HG03066 (cell line): ENCODE measurements at regions not wholly inside any gene's neighbourhood (a gene's known extent, or its start where the extent isn't known, plus 50 kb on each side); places are given as distances from the start of the nearest gene placed in this dataset.
A peak's percentile ranks its signal among the peaks of the same experiment; 100 is the strongest.

ENCODE experiments used
- ATAC-seq: cut with Tn5 transposase; IDR thresholded peaks from one replicate; pipeline ENCODE4 v1.9.1; 2021; ENCODE audit warnings: low read depth; ENCODE audit not compliant: unreplicated experiment

- no peak for ATAC-seq
These were observed 57.9 kb upstream of the SLC5A9 start for GRCh38 chr1:48164571-48164970.

- ATAC-seq: no peak
These were observed 61.9 kb upstream of the SLC5A9 start for GRCh38 chr1:48160486-48161132.

- ATAC-seq: no peak
These were observed 83.2 kb upstream of the SLC5A9 start for GRCh38 chr1:48139275-48139674.

GRCh38 chr1:48127735-48128685 lies 94.5 kb upstream of the SLC5A9 start:
- no peak for ATAC-seq

- ATAC-seq: no peak
These were observed 98.9 kb upstream of the SLC5A9 start for GRCh38 chr1:48123647-48124046.

- ATAC-seq: no peak
These were observed 100.6 kb upstream of the SLC5A9 start for GRCh38 chr1:48121955-48122354.

GRCh38 chr1:48120621-48121020 lies 101.9 kb upstream of the SLC5A9 start:
- ATAC-seq: no peak

GRCh38 chr1:48115835-48116234 lies 106.7 kb upstream of the SLC5A9 start:
- ATAC-seq: no peak

GRCh38 chr1:48114596-48115382 lies 107.7 kb upstream of the SLC5A9 start:
- no peak for ATAC-seq

GRCh38 chr1:48109390-48110013 lies 112.3 kb upstream of the TRABD2B start:
- ATAC-seq: no peak

GRCh38 chr1:48107516-48107915 lies 110.3 kb upstream of the TRABD2B start:
- no peak for ATAC-seq

- ATAC-seq: no peak
These were observed 108.9 kb upstream of the TRABD2B start for GRCh38 chr1:48106049-48106448.

- ATAC-seq: no peak
These were observed 108.0 kb upstream of the TRABD2B start for GRCh38 chr1:48105165-48105564.

- no peak for ATAC-seq
These were observed 106.3 kb upstream of the TRABD2B start for GRCh38 chr1:48103495-48103894.

GRCh38 chr1:48102766-48103165 lies 105.6 kb upstream of the TRABD2B start:
- ATAC-seq: no peak

- no peak for ATAC-seq
These were observed 102.0 kb upstream of the TRABD2B start for GRCh38 chr1:48099072-48099773.

- ATAC-seq: peak; percentile 79
These were observed 96.7 kb upstream of the TRABD2B start for GRCh38 chr1:48093696-48094528.

GRCh38 chr1:48093147-48093546 lies 96.0 kb upstream of the TRABD2B start:
- no peak for ATAC-seq

GRCh38 chr1:48092401-48092800 lies 95.2 kb upstream of the TRABD2B start:
- ATAC-seq: no peak
